ENCODE measurements at regions not wholly inside any gene's neighbourhood (a gene's known extent, or its start where the extent isn't known, plus 50 kb on each side); places are given as distances from the start of the nearest gene placed in this dataset.
"Not testable (repeated sequence)": the region's sequence is repeated elsewhere in the genome, so short reads cannot be mapped to it uniquely, and the experiment has no call there.

DNA sequence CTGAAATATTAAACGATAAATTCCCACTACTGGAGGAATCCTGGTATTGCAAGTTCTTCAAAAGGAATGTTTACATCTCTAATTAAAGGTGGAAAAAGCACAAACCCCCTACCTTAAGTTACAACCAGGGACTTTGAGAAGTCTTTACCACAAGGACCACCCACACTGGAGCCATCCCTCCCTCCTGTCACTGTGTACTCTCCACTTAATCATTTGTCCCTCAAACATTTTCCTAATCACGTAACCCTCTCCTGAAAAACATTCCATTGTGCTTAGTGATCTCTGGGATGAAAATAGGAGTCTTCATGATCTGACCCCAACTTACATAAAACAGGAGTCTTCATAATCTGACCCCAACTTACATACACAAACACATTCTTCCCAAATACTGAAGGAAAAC, 85.7 kb downstream of the SUCLG1 start:
- no peak for DNase-seq

- DNase-seq, result no peak
Measured at GRCh38 chr2:84362541-84362940, 96.5 kb downstream of the SUCLG1 start.

GRCh38 chr2:84338069-84338468, 121.0 kb downstream of the SUCLG1 start:
- no peak for DNase-seq

GRCh38 chr2:84327645-84328249, 131.3 kb downstream of the SUCLG1 start:
- no peak for DNase-seq

DNA sequence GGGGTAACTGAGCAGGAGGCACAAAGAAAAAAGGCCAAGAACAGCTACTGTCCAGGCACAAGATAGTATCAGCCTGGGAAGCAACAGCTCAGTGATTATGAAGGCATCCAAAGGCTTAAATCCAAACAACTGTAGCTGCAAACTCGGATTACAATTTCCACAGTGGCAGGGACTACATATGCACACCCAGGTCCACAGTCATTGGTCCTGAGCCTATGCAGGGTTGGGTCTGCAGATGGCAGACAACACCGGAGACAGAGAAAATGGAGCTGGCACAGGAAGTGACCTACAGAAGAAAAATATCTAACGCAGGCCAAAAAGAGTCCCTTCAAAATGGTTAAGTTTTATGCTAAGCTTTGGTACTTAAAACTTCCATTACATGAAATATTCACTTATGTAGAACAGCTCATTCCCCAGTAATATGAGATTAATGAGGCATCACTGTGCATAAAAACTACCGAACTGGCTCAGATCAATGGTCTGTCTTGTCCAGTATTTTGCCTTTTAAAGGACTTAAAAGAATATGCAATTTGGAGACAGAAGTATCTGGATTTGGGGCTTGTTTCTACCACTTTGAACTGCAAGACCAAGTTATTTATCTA, 132.1 kb downstream of the SUCLG1 start:
- DNase-seq, result no peak

GRCh38 chr2:84323890-84324289, 135.2 kb downstream of the SUCLG1 start:
- DNase-seq, result no peak

DNA sequence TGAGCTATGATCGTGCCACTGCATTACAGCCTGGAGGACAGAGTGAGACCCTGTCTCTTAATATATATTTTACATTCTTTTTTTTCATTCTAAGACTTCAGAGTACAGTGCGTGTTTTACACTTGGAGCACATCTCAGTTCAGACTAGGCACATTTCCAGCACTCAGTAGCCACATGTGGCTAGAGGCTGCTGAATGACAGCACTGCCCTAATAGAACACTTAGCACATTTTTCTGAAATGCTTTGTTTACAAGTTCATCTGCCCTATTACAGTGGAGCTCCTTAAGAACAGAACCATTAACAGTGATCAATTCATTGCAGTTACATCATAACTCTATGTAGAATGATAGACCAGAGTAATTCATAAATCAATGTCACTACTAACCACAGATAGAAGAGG, 138.1 kb downstream of the SUCLG1 start:
- no peak for DNase-seq

- no peak for DNase-seq
Measured at GRCh38 chr2:84319581-84319980, 139.5 kb downstream of the SUCLG1 start.

GRCh38 chr2:84317135-84317534, 141.9 kb downstream of the SUCLG1 start:
- no peak for DNase-seq

- DNase-seq, result peak; percentile 59
Measured at GRCh38 chr2:84314901-84315330, 144.2 kb downstream of the SUCLG1 start.

GRCh38 chr2:84314250-84314649, 144.8 kb downstream of the SUCLG1 start:
- no peak for DNase-seq

- DNase-seq, result no peak
Measured at GRCh38 chr2:84309281-84309680, 149.8 kb downstream of the SUCLG1 start.

DNA sequence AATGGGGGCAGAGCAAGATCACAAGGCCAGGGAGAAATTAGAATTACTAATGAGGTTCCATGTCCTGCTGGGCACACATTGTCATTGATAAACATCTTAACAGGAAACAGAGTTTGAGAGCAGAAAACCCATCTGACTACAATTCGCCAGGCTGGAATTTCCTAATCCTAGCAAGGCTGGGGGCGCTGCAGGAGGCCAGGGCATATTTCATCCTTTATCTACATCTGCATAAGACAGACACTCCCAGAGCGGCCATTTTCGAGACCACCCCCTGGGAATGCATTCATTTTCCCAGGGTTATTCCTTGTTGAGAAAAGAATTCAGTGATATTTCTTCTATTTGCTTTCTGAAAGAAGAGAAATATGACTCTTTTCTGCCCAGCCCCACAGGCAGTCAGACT, 152.7 kb downstream of the SUCLG1 start:
- DNase-seq, result no peak

DNA sequence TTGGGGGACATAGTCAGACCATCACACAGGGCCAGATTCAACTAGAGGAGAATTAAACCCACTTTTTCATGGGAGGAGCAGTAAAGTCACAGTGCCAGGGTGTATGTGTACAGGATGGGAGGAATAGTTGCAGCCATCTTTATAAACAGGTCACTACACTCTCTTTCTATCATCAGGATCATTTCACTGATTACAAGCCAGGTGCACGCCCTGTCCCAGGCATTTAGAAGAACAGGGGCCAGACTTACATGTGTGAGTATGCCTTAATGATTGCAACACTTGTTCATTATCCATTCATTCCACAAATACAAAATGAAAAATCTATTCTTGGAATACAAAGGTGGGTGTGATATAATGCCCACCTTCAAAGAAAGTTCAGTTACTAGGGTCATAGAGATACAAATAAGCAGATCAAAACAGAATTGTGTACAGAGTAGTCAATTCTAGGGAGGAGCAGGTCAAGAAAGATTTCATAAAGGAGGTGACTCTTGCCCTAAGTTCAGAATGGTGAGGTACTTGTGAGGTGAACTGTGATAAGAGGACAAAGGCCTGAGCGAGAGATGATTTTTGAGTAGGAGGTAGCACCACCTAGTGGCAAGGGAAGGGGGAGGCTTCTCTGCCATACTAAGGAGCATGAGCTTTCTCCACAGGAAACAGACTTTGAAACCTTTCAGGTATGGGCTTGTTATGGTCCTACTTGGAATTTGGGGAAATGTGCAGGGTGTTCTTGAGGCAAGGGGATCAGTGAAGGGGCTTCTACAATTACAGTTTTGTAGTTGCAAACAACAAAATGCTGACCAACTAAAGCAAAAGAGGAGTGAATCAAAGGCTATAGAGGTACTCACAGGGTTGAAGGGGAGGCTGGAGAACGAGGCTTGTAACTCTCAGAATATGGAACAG, 156.3 kb downstream of the SUCLG1 start:
- DNase-seq, result peak; percentile 24

- no peak for DNase-seq
Measured at GRCh38 chr2:84301717-84302116, 157.4 kb downstream of the SUCLG1 start.

DNA sequence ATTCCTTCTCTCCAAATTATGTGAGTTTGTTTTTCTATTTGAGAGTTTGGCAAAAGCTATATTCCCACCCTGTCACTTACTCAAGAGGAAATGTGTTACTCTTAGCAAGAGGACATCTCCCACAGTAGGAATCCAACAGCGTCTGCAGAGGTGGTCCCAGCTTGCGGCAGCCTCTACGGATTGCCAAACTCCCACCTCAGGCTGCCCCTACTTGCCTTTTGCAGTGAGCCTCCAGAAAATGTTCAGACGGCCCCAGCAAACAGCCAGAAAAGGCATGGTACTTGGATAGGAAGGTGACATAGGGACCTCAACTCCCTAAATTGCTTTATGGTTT, 158.4 kb downstream of the SUCLG1 start:
- no peak for DNase-seq

DNA sequence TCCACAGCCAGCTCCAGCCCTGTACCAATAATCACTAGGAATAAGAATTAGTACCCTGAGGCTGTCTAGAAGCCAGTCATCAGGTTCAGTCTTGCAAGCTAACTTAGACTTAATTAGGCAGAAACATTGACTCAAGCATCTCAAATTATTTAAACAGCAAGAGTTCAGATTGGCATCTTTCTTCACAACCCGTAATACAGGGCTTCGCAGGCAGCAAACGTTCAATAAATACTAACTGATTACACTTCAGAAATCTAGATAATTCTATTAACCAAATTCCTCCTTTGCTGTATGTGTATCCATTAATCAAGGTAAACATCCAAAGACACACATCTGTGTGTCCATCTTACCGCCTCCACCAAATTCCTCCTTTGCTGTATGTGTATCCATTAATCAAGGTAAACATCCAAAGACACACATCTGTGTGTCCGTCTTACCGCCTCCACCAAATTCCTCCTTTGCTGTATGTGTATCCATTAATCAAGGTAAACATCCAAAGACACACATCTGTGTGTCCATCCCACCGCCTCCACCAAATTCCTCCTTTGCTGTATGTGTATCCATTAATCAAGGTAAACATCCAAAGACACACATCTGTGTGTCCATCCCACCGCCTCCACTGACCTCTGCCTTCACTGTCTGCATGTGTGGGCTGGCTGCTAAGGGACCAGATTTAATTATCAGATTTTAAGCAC, 158.9 kb downstream of the SUCLG1 start:
- not testable (repeated sequence) for DNase-seq

- no peak for DNase-seq
Measured at GRCh38 chr2:84299211-84299775, 159.8 kb downstream of the SUCLG1 start.

- no peak for DNase-seq
Measured at GRCh38 chr2:84297155-84297554, 161.9 kb downstream of the SUCLG1 start.

GRCh38 chr2:84293791-84294380, 165.2 kb downstream of the SUCLG1 start:
- DNase-seq, result no peak

DNA sequence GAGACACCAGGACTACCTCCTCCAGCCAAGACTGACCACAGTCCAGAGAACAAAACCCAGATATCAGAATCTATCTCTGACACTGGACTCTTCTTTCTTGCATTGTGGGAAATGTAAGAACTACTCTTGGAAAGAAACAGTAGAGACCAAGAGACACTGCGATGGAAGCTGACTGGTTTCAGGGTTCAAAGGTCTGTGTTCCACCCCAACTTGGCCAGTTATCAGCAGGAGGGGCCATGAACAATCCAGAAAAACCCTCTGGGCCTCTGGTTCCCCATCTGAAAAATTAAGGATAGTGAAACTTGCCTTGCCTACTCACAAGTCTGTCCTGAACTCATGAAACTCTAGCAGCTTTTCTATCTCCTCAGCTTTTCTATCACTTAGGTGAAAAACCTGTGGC, 166.5 kb downstream of the SUCLG1 start:
- no peak for DNase-seq

GRCh38 chr2:84290537-84290936, 168.5 kb downstream of the SUCLG1 start:
- no peak for DNase-seq

Data from hindlimb muscle (tissue), 1 donor.